ENCODE measurements at regions not wholly inside any gene's neighbourhood (a gene's known extent, or its start where the extent isn't known, plus 50 kb on each side); places are given as distances from the start of the nearest gene placed in this dataset.

GRCh38 chr15:52626671-52627369, 52.4 kb downstream of the ATOSA start:
- peaks cover 69% of the 10 kb centered on the region for H3K36me3 Mint-ChIP-seq (ENCODE audit: low read depth)
- H3K4me1 Mint-ChIP-seq, result peaks cover 8% of the 10 kb centered on the region
- no peak for ATAC-seq (replicated peaks)

GRCh38 chr15:52624262-52624661, 54.9 kb downstream of the ATOSA start:
- Mint-ChIP-seq H3K4me3 (no peak overlapping the region), H3K9me3 (no peaks in the 10 kb centered on the region)

More at GRCh38 chr15:52626671-52627369, 52.4 kb downstream of the ATOSA start:
- Mint-ChIP-seq H3K27me3 (no peaks in the 10 kb centered on the region), H3K27ac (no peak overlapping the region), H3K4me3 (no peak overlapping the region), H3K9me3 (no peaks in the 10 kb centered on the region)

DNA sequence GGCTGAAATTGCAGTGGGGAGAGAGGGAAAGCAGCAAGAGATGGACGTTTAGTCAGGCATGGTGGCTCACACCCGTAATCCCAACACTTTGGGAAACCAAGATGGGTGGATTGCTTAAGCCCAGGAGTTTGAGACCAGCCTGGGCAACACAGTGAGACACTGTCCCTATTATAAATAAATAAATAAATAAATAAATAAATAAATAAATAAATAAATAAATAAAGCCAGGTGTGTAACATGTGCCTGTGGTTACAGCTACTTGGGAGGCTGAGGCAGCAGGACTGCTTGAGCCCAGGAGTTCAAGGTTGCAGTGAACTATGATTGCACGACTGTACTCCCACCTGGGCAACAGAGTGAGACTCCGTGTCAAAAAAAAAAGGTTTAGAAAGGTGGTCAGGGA, 54.0 kb upstream of the ARPP19 start:
- H3K4me3 Mint-ChIP-seq, result no peak overlapping the region
- ATAC-seq (replicated peaks), result no peak
- no peaks in the 10 kb centered on the region for H3K9me3 Mint-ChIP-seq
- H3K4me1 Mint-ChIP-seq, result peaks cover 8% of the 10 kb centered on the region
- H3K36me3 Mint-ChIP-seq (ENCODE audit: low read depth), result peaks cover 76% of the 10 kb centered on the region
- no peaks in the 10 kb centered on the region for H3K27me3 Mint-ChIP-seq
- no peak overlapping the region for H3K27ac Mint-ChIP-seq

More at GRCh38 chr15:52624262-52624661, 54.9 kb downstream of the ATOSA start:
- ATAC-seq (replicated peaks), result no peak
- Mint-ChIP-seq H3K36me3 (ENCODE audit: low read depth) (peaks cover 75% of the 10 kb centered on the region), H3K27me3 (no peaks in the 10 kb centered on the region), H3K27ac (peak overlapping the region; percentile 2), H3K4me1 (peaks cover 8% of the 10 kb centered on the region)

DNA sequence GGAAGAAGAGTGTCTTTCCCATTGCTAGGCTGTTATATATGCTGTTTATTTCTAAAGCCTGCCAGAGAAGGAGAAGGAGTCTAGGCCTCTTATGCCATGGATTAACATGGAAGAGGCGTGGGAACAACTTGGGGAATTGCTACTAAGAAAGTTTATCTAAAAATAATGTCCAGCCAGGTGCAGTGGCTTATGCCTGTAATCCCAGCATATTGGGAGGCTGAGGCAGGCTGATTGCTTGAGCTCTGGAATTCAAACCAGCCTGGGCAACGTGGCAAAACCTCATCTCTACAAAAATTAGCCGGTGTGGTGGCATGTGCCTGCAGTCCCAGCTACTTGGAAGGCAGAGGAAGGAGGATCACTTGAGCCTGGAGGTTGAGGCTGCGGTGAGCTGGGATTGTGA, 51.7 kb upstream of the ARPP19 start:
- ATAC-seq (replicated peaks), result no peak
- no peak overlapping the region for H3K4me3 Mint-ChIP-seq

More for the DNA sequence above, 51.7 kb upstream of the ARPP19 start:
- Mint-ChIP-seq H3K9me3 (no peaks in the 10 kb centered on the region), H3K27ac (no peak overlapping the region), H3K4me1 (peaks cover 4% of the 10 kb centered on the region), H3K36me3 (ENCODE audit: low read depth) (peaks cover 58% of the 10 kb centered on the region), H3K27me3 (no peaks in the 10 kb centered on the region)
